H1 (cell line): ENCODE measurements at regions not wholly inside any gene's neighbourhood (a gene's known extent, or its start where the extent isn't known, plus 50 kb on each side); places are given as distances from the start of the nearest gene placed in this dataset.

Experiments used
- CTCF ChIA-PET: fragments of 300-600 bp; sonication (Branson Sonifier 250); formaldehyde crosslinking; loops from one replicate; lab custom pipeline; 2021; ENCODE audit not compliant: partially characterized antibody; lab: Charles Lee
- POLR2A ChIA-PET: fragments of 300-600 bp; sonication (Branson Sonifier 250); formaldehyde crosslinking; loops from one replicate; lab custom pipeline; 2021; ENCODE audit warnings: inconsistent platforms; ENCODE audit not compliant: partially characterized antibody; lab: Charles Lee
- DNase-seq, 2 experiments: peaks; one replicate each; pipeline versions ENCODE4 v3.0.0 to v3.0.0-alpha.2; 2010 to 2022; ENCODE audit warnings: low spot score in 2 of 2, low read depth in 1 of 2, mixed read lengths in 1 of 2
- FAIRE-seq: peaks from 2 replicates; lab custom pipeline; 2011; peaks lifted over from hg19 to GRCh38; lab: Jason Lieb, UNC
- H2AFZ ChIP-seq: 2 replicates; pipeline ENCODE4 v1.8.1; 2012; ENCODE audit warnings: low read length, inconsistent platforms
- H2AK5ac ChIP-seq: 2 replicates; pipeline ENCODE4 v1.6.1; 2013; ENCODE audit warnings: low read depth, low read length
- H2BK120ac ChIP-seq: replicated peaks from 2 replicates; pipeline ENCODE3; 2013; ENCODE audit warnings: low read depth, low read length, inconsistent platforms
- H2BK12ac ChIP-seq: 2 replicates; pipeline ENCODE4 v1.6.1; 2013; ENCODE audit warnings: low read depth, low read length
- H2BK15ac ChIP-seq: 2 replicates; pipeline ENCODE4 v1.6.1; 2013; ENCODE audit warnings: low read length
- H2BK20ac ChIP-seq: 2 replicates; pipeline ENCODE4 v1.6.1; 2013; ENCODE audit warnings: low read length
- H2BK5ac ChIP-seq: 2 replicates; pipeline ENCODE4 v1.6.1; 2013; ENCODE audit warnings: low read depth, low read length
- H3K14ac ChIP-seq: 2 replicates; pipeline ENCODE4 v1.6.1; 2013; ENCODE audit warnings: inconsistent platforms; ENCODE audit not compliant: insufficient read length
- H3K18ac ChIP-seq: 2 replicates; pipeline ENCODE4 v1.6.1; 2013; ENCODE audit warnings: low read length; ENCODE audit errors: extremely low read depth
- H3K23ac ChIP-seq: 2 replicates; pipeline ENCODE4 v1.6.1; 2013; ENCODE audit warnings: inconsistent platforms; ENCODE audit not compliant: insufficient read length
- H3K23me2 ChIP-seq: 2 replicates; pipeline ENCODE4 v1.6.1; 2013; ENCODE audit warnings: low read depth, low read length
- H3K27ac ChIP-seq: 2 replicates; pipeline ENCODE4 v1.6.1; 2011; ENCODE audit warnings: low read depth, low read length, inconsistent platforms
- H3K27me3 ChIP-seq, 4 experiments: replicated peaks in 1 of 4; 1 replicate in 1 of 4; 2 replicates in 3 of 4; pipeline versions ENCODE4 v1.6.1 to v1.8.1; 2011 to 2013; ENCODE audit warnings: low read length in 3 of 4, mild to moderate bottlenecking in 3 of 4, inconsistent platforms in 2 of 4, mixed read lengths in 2 of 4, moderate library complexity in 1 of 4; ENCODE audit not compliant: control insufficient read depth in 3 of 4, insufficient read depth in 3 of 4; ENCODE audit errors: extremely low read depth in 1 of 4
- H3K36me3 ChIP-seq, 4 experiments: 2 replicates each; pipeline versions ENCODE4 v1.6.1 to v1.8.1; 2011 to 2013; ENCODE audit warnings: mild to moderate bottlenecking in 4 of 4, low read length in 3 of 4, moderate library complexity in 2 of 4, control low read depth in 1 of 4, inconsistent platforms in 1 of 4; ENCODE audit not compliant: insufficient read depth in 4 of 4, control insufficient read depth in 2 of 4
- H3K4ac ChIP-seq: replicated peaks from 2 replicates; pipeline ENCODE3; 2013; ENCODE audit warnings: low read length, low read depth, mixed read lengths, inconsistent platforms; ENCODE audit not compliant: insufficient read length
- H3K4me1 ChIP-seq, 4 experiments: replicated peaks in 1 of 4; 1 replicate in 1 of 4; 2 replicates in 3 of 4; pipeline versions ENCODE4 v1.6.1 to v1.8.1; 2011 to 2013; ENCODE audit warnings: low read length in 3 of 4, inconsistent platforms in 2 of 4, mixed read lengths in 1 of 4; ENCODE audit not compliant: insufficient read depth in 4 of 4, control insufficient read depth in 3 of 4
- H3K4me2 ChIP-seq, 2 experiments: 2 replicates each; pipeline versions ENCODE4 v1.6.1 to v1.8.1; 2011 to 2013; ENCODE audit warnings: low read depth in 2 of 2, low read length in 2 of 2, control low read depth in 1 of 2, inconsistent platforms in 1 of 2, mild to moderate bottlenecking in 1 of 2; ENCODE audit not compliant: insufficient read depth in 1 of 2
- H3K4me3 ChIP-seq, 4 experiments: fragments of 200-600, 300-600 bp in 1 of 4; sonication (generic), shearing (Covaris generic), sonication (Bioruptor Twin) in 1 of 4; 2 replicates each; pipeline versions ENCODE4 v1.5.1 to v1.8.1; 2011 to 2016; ENCODE audit warnings: low read length in 4 of 4, low read depth in 3 of 4, control low read depth in 2 of 4, inconsistent platforms in 2 of 4, mild to moderate bottlenecking in 2 of 4, mixed read lengths in 1 of 4, moderate library complexity in 1 of 4; ENCODE audit not compliant: insufficient read depth in 2 of 4; ENCODE audit errors: extremely low read depth in 1 of 4
- H3K56ac ChIP-seq: replicated peaks from 2 replicates; pipeline ENCODE3; 2013; ENCODE audit warnings: low read depth, mild to moderate bottlenecking, mixed read lengths, low read length, inconsistent platforms; ENCODE audit not compliant: insufficient read length
- H3K79me1 ChIP-seq: 2 replicates; pipeline ENCODE4 v1.6.1; 2013; ENCODE audit warnings: low read depth, low read length, control low read depth
- H3K79me2 ChIP-seq, 2 experiments: 2 replicates each; pipeline versions ENCODE4 v1.6.1 to v1.8.1; 2012 to 2013; ENCODE audit warnings: low read length in 2 of 2, mild to moderate bottlenecking in 2 of 2, inconsistent platforms in 1 of 2; ENCODE audit not compliant: insufficient read depth in 2 of 2, control insufficient read depth in 1 of 2
- H3K9ac ChIP-seq, 4 experiments: replicated peaks in 1 of 4; 1 replicate in 1 of 4; 2 replicates in 3 of 4; pipeline versions ENCODE4 v1.6.1 to v1.8.1; 2011 to 2013; ENCODE audit warnings: low read depth in 3 of 4, low read length in 3 of 4, control low read depth in 2 of 4, mild to moderate bottlenecking in 2 of 4, moderate library complexity in 2 of 4, inconsistent platforms in 1 of 4; ENCODE audit errors: extremely low read depth in 1 of 4
- H3K9me3 ChIP-seq, 2 experiments: 2 replicates each; pipeline versions ENCODE4 v1.6.1 to v1.8.1; 2012 to 2013; ENCODE audit warnings: mild to moderate bottlenecking in 2 of 2, moderate library complexity in 2 of 2, control low read depth in 1 of 2, inconsistent platforms in 1 of 2, low read depth in 1 of 2, low read length in 1 of 2, mixed read lengths in 1 of 2; ENCODE audit not compliant: insufficient read depth in 2 of 2
- H4K20me1 ChIP-seq, 2 experiments: replicated peaks in 1 of 2; 2 replicates each; pipeline versions ENCODE3 to v1.8.1; 2011 to 2013; ENCODE audit warnings: inconsistent platforms in 2 of 2, low read length in 2 of 2, mild to moderate bottlenecking in 1 of 2; ENCODE audit not compliant: insufficient read depth in 2 of 2, control insufficient read depth in 1 of 2
- H4K5ac ChIP-seq: 2 replicates; pipeline ENCODE4 v1.6.1; 2013; ENCODE audit warnings: low read length, low read depth, mixed read lengths, inconsistent platforms; ENCODE audit not compliant: insufficient read length
- H4K8ac ChIP-seq: 2 replicates; pipeline ENCODE4 v1.8.0; 2013; ENCODE audit warnings: mild to moderate bottlenecking, moderate library complexity, low read length, inconsistent platforms; ENCODE audit not compliant: insufficient read depth; ENCODE audit errors: extremely low read depth
- H4K91ac ChIP-seq: replicated peaks from 2 replicates; pipeline ENCODE3; 2013; ENCODE audit warnings: low read length, mixed read lengths, inconsistent platforms; ENCODE audit not compliant: insufficient read length
- EGR1 ChIP-seq: IDR thresholded peaks from 2 replicates; pipeline ENCODE4 v1.6.1; 2011; ENCODE audit warnings: low read depth, low read length, borderline replicate concordance
- SP2 ChIP-seq: IDR thresholded peaks from 2 replicates; pipeline ENCODE4 v1.6.1; 2012; ENCODE audit warnings: mild to moderate bottlenecking, low read length, inconsistent platforms
- TBP ChIP-seq: IDR thresholded peaks from 2 replicates; pipeline ENCODE4 v1.6.1; 2011; ENCODE audit warnings: low read depth, low read length, improper control_type of control experiment
- WGBS, 2 experiments: shearing (Covaris generic) in 1 of 2; methylation state at CpG; one replicate each; pipeline versions ENCODE4 v1.1.6 to v1.1.7; 2013 to 2015; ENCODE audit warnings: low lambda C conversion rate in 2 of 2, mixed read lengths in 2 of 2, inconsistent platforms in 1 of 2, low coverage in 1 of 2, missing lambda C conversion rate in 1 of 2; ENCODE audit not compliant: insufficient replicate concordance in 2 of 2, insufficient coverage in 1 of 2, insufficient read length in 1 of 2; ENCODE audit errors: extremely low coverage in 1 of 2, missing lambda C conversion rate in 1 of 2; 5-methylcytosine and 5-hydroxymethylcytosine counted together

DNA sequence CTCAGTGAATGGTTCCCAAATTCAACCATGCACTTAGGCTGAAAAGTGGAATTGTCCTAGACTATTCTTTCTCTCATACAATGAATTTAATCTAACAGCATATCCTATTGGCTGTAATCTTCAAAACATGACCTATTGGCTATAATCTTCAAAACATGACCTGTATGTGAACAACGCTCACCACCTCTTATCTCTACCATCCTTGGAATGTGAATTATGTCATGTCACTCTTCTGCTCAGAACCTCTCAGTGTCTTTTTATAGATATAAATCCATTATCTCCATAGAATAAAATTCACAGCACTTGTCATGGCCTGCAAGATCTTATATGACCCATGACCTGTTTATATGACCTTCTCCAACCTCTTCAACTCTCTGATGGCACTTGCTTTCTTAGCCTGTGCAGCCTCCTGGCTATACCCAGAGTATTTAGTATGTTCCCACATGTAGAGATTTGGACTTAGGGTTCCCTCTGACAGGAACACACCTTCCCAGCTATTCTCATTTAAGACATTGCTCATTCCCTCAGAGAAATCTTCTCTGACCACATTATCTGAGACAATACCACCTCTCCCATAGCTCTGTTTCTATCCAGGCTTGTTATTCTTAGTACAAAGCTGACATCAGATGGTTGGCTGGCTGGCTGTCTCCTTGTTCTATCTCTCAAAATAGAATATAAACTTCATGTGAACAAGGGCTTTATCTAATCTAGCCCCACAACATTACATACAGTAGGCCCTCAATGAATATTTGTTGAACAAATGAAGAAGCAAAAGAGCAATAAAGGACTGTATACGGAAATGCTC is 275.0 kb upstream of the PREP start:
- no peak overlapping the region for H3K27ac ChIP-seq
- H3K4me1 ChIP-seq, result no peaks in the 10 kb centered on the region
- ChIA-PET POLR2A (no interaction called here), CTCF (interaction anchor here (0.7 to 1.4 kb wide), 2 partner anchors 20 to 181 kb away, joined by 3 read pairs; no protein-coding TSS in a partner anchor)
- no peak overlapping the region for H3K14ac ChIP-seq
- H3K23ac ChIP-seq, result no peak overlapping the region
- no peak overlapping the region for H2AK5ac ChIP-seq
- H3K79me2 ChIP-seq, result no peaks in the 10 kb centered on the region
- no peaks in the 10 kb centered on the region for H3K23me2 ChIP-seq
- no peak overlapping the region for H4K8ac ChIP-seq
- H2BK5ac ChIP-seq, result no peak overlapping the region
- no peak overlapping the region for H2AFZ ChIP-seq
- H3K4me3 ChIP-seq, result no peak overlapping the region
- H3K79me1 ChIP-seq, result no peaks in the 10 kb centered on the region
- WGBS, 2 experiments, result 93% methylated on average over 2 of the region's 2 CpGs; no CpG with 5 or more reads in 1 of the 2 experiments
- H2BK15ac ChIP-seq, result no peak overlapping the region
- no peaks in the 10 kb centered on the region; a peak in 1 of 4 replicates for H3K9me3 ChIP-seq
- no peak overlapping the region for H3K9ac ChIP-seq
- no peak overlapping the region for H3K18ac ChIP-seq
- FAIRE-seq (no peak), DNase-seq (no peak)
- no peak overlapping the region for H2BK120ac ChIP-seq
- no peak overlapping the region for H3K56ac ChIP-seq
- no peaks in the 10 kb centered on the region for H4K20me1 ChIP-seq
- no peak overlapping the region for H2BK12ac ChIP-seq
- no peaks in the 10 kb centered on the region for H3K27me3 ChIP-seq
- no peak overlapping the region for H4K91ac ChIP-seq
- no peaks in the 10 kb centered on the region for H3K36me3 ChIP-seq
- no peak overlapping the region for H4K5ac ChIP-seq
- no peak overlapping the region for H3K4ac ChIP-seq
- H2BK20ac ChIP-seq, result no peak overlapping the region
- H3K4me2 ChIP-seq, result no peak overlapping the region
- TF ChIP-seq SP2 (no peak), EGR1 (no peak), TBP (no peak)
